ENCODE measurements at regions not wholly inside any gene's neighbourhood (a gene's known extent, or its start where the extent isn't known, plus 50 kb on each side); places are given as distances from the start of the nearest gene placed in this dataset.

DNA sequence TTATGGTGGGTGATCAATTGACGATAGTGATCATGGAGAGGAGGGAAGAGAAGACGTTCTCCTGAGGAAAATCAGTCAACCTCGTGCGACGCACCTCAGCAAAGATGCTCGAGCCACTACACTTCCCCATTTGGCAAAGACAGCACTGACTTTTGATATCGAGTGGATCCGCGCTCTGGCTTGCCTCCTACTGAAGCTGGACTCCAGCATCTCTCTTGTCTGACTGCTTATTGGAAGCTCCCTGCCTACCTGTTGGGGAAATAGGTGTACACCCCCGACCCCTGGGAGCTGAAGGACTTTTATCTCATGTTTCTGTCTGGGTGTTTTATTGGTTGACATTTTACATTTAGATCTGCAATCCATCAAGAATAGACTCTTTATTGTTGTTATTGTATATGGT, 476.8 kb upstream of the B3GAT1 start:
- TF ChIP-seq, protein P1, sequence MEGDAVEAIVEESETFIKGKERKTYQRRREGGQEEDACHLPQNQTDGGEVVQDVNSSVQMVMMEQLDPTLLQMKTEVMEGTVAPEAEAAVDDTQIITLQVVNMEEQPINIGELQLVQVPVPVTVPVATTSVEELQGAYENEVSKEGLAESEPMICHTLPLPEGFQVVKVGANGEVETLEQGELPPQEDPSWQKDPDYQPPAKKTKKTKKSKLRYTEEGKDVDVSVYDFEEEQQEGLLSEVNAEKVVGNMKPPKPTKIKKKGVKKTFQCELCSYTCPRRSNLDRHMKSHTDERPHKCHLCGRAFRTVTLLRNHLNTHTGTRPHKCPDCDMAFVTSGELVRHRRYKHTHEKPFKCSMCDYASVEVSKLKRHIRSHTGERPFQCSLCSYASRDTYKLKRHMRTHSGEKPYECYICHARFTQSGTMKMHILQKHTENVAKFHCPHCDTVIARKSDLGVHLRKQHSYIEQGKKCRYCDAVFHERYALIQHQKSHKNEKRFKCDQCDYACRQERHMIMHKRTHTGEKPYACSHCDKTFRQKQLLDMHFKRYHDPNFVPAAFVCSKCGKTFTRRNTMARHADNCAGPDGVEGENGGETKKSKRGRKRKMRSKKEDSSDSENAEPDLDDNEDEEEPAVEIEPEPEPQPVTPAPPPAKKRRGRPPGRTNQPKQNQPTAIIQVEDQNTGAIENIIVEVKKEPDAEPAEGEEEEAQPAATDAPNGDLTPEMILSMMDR (IDR thresholded peaks at IDR 0.05; ENCODE audit: borderline replicate concordance, control extremely low read depth, extremely low read depth, insufficient read depth, missing control alignments) = no peak
- DNase-seq (ENCODE audit: low spot score) = no peak
- in situ Hi-C loops (cut with MboI; ENCODE audit: low sequenced_read_pairs, unreplicated experiment) = no loop called here

- in situ Hi-C loops (cut with MboI; ENCODE audit: low sequenced_read_pairs, unreplicated experiment) = no loop called here
- TF ChIP-seq, protein P1 (IDR thresholded peaks at IDR 0.05; ENCODE audit: borderline replicate concordance, control extremely low read depth, extremely low read depth, insufficient read depth, missing control alignments) = no peak
- DNase-seq (ENCODE audit: low spot score) = no peak
Measured at GRCh38 chr11:134887896-134888295, 475.9 kb upstream of the B3GAT1 start.

- in situ Hi-C loops (cut with MboI; ENCODE audit: low sequenced_read_pairs, unreplicated experiment) = no loop called here
Measured at GRCh38 chr11:134883484-134883883, 471.4 kb upstream of the B3GAT1 start.

DNA sequence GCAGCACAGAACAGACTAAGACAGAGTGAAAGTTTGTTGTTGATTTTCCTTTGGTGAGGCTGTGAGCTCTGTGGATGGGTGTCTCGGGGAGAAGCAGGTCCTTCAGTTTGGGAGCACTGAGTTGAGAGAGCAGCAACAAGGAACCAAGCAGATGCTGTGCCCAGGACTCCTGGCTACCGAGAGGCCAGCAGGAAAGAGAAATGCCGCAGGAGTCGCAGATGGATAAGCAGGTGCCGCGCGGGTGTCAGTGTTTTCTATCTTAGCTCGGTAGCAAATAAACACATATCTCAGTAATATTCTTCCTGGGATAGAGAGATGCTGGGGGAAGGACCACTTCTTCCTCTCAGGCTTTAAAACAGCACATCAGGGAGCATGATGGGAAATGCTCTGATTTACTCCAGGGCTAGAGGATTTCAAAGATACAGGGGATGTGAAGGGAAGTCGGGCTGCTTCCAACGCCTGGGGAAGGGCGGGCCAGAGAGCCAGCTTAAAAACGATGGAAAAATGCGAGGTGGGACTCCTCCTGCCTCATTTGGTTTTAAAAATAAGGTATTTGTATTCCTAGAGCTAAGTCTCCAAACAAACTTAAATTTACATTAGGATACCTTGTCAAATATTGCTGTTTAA, 470.7 kb upstream of the B3GAT1 start:
- in situ Hi-C loops (cut with MboI; ENCODE audit: low sequenced_read_pairs, unreplicated experiment) = no loop called here
- TF ChIP-seq, protein P1 (IDR thresholded peaks at IDR 0.05; ENCODE audit: borderline replicate concordance, control extremely low read depth, extremely low read depth, insufficient read depth, missing control alignments) = no peak

More at GRCh38 chr11:134883484-134883883, 471.4 kb upstream of the B3GAT1 start:
- no peak for DNase-seq (ENCODE audit: low spot score)
- TF ChIP-seq, protein P1 (IDR thresholded peaks at IDR 0.05; ENCODE audit: borderline replicate concordance, control extremely low read depth, extremely low read depth, insufficient read depth, missing control alignments) = no peak

GRCh38 chr11:134882141-134882540, 470.1 kb upstream of the B3GAT1 start:
- in situ Hi-C loops (cut with MboI; ENCODE audit: low sequenced_read_pairs, unreplicated experiment) = no loop called here
- DNase-seq (ENCODE audit: low spot score) = no peak
- TF ChIP-seq, protein P1 (IDR thresholded peaks at IDR 0.05; ENCODE audit: borderline replicate concordance, control extremely low read depth, extremely low read depth, insufficient read depth, missing control alignments) = no peak

More for the DNA sequence above, 470.7 kb upstream of the B3GAT1 start:
- no peak for DNase-seq (ENCODE audit: low spot score)

DNA sequence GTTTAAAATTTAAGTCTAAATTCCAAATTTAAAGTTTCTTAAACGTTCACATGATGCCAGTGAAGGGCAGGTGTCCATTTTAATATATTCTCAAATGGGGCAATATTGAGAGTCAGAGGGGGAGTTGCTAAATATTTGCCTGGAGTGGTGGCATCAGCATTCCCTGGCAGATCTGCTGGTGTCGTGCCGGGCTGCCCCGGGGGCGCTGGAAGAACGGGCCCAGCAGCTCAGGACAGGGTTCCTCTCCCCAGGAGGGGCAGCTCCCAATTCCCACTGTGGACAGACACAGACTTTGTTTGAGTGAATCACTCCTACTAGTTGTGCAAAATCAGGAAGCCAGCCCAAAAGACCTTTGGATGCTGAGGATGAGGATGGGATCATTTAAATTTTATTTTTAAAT, 468.7 kb upstream of the B3GAT1 start:
- TF ChIP-seq, protein P1 (IDR thresholded peaks at IDR 0.05; ENCODE audit: borderline replicate concordance, control extremely low read depth, extremely low read depth, insufficient read depth, missing control alignments) = no peak
- in situ Hi-C loops (cut with MboI; ENCODE audit: low sequenced_read_pairs, unreplicated experiment) = no loop called here
- no peak for DNase-seq (ENCODE audit: low spot score)

All from GM13976 (cell line).